Inferior parietal cortex (tissue), 1 donor: ENCODE measurements at regions not wholly inside any gene's neighbourhood (a gene's known extent, or its start where the extent isn't known, plus 50 kb on each side); places are given as distances from the start of the nearest gene placed in this dataset.
A peak's percentile ranks its signal among the peaks of the same experiment; 100 is the strongest.
"Not testable (repeated sequence)": the region's sequence is repeated elsewhere in the genome, so short reads cannot be mapped to it uniquely, and the experiment has no call there.

ENCODE experiments used
- DNase-seq: peaks from one replicate; pipeline ENCODE4 v3.0.0-alpha.2; 2016; ENCODE audit errors: extremely low spot score

DNA sequence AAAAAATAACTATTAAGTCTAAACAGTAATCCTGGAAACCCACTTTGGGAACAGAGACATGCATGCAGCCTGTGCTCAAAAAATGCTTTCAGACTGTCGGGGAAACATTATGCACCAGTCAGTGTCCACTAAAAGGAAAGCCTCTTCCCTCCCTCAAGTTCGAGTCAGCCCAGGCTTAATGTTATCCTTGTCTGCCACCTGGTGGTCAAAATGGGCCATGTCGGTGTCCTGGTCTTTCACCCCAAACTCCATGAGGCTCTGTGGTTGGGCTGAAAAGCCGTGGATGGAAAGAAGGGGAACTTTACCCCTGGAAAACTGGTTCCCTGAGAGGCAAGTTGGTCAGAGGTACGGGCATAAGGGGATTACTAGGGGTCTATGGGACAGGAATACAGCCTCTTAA is 88.4 kb upstream of the ZNF492 start:
- peak; percentile 70 for DNase-seq

DNA sequence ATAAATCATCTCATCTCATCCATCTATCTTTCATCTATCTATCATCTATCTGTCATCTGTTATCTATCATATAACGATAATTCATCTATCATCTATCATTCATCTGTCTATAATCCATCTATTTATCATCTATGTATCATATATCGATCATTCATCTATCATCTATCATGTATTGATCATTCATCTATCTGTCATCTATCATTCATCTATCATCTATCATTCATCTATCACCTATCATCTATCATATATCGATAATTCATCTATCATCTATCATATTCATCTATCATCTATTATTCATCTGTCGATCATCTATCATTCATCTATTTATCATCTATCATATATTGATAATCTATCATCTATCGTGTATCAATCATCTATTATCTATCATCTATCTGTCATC is 100.4 kb upstream of the ZNF492 start:
- DNase-seq: no peak

DNA sequence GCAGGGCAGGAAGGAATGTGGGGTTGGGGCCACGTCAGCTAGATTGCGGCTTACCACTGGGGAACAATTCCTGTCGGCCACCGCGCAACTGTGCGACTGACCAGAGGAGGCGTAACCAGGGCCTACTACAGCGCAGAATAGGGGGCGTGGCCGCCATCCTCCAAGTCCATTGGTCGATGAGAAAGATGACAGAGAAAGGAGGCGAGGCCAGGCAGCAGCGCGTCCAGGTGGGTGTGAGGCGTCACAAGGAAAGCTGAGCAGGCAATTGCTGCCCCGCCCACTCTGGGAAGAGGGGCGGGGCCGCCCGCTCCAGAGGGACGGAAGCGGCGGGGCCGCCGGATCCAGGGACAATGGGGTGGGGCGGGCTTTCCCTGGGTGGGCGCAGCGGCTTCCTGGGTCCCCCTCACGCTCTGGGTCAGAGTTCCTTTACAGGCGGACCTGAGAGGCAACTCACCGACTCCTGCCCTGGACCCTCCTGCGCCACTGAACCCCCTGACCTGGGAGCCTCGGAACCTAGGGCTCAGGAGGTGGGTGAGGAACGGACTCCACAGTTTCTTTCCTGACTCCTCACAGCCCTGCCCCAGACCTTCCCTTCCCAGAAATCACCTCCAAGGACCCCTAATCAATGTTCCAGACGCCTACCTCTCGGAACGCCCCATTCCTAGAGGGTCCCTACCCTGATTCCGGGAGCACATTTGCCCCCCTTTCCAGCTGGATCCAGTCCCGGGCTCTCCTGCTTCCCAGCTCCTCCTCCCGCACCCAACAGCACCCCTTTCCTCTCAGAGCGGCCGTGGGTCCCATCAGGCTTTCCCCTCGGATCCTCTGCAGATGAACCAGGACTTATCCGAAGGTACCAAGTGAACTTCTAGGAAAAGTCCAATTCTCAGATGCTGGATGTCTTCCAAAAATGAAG is 101.5 kb upstream of the ZNF492 start:
- peak; percentile 34 for DNase-seq

DNA sequence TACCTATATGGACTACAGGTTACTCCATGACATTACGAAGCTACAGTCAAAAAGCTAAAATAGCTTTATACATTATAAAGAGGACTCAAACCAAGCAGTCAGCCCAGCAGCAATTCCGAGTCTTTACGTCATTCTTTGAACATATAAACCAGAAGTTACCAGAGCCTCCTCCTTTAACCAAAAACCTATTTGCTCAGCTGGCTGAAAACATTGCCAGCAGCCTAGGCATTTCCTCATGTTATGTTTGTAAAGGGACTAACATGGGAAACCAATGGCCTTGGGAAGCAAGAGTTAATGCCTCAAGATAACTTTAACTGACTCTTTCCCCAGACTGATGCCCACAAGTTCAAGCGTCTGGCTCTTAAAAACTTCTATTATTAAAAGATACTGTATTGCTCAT is 104.1 kb upstream of the ZNF492 start:
- no peak for DNase-seq

DNA sequence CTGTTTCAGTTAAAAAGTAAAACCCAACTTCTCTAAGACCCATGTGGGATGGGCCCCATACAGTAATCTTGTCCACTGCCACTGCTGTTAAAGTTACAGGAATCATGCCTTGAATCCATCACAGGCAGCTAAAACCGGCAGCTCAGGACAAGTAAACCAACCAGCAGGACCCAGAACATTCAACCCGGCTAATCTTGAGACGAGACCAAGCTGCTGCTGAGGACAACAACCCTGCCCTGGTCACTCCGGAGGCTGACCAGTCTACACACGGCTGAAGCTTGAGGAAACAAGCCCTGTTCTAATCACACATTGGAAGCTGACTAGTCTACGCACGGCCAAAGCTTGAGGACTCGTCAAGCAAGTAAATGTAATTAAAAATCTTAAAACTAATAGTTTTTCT is 105.2 kb upstream of the ZNF492 start:
- no peak for DNase-seq

DNA sequence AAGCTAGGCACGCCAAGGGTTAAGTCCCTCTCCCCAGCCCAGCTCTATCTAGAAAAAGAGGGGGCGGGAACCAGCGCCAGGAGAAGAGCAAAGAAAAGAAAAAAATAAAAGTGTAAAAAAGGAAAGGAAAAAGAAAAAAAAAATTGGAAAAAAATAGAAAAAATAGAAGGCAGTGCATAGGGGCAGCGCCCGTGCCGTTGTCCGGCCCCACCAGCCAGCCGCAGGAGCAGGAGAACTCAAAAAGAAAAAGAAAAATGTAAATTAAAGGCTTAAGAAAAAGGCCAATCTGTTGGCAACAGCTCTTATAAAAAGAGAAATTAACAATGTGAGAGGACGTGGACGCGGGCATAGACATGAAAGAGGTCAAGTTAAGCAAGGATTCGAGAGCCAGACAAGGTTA is 105.4 kb upstream of the ZNF98 start:
- DNase-seq: no peak

DNA sequence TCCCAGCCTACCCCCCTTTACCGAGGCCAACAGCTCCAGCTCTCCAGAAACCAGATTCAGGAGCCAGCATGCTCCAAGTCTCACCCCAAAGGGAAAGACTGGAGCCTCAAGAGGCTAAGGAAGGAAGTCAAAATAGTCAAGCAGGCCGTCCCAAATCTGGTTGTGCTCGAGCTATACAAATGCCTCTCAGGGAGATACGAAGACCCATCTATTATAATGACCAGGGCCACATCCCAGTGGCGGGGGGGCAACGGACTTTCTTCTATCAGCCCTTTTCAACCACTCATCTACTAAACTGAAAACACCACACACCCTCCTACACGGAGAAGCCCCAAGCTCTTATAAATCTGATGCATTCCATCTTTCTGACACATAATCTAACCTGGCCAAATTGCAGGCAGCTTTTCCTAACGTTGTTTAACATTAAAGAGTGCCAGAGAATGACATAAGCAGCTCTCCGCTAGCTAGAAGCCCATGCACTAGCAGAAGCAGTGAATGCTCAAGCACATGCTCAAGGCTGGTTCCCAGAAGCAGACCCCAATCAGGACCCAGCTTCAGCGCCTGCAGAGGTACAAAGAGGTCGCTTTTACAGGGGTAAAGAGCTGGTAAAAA is 104.6 kb upstream of the ZNF98 start:
- no peak for DNase-seq

DNA sequence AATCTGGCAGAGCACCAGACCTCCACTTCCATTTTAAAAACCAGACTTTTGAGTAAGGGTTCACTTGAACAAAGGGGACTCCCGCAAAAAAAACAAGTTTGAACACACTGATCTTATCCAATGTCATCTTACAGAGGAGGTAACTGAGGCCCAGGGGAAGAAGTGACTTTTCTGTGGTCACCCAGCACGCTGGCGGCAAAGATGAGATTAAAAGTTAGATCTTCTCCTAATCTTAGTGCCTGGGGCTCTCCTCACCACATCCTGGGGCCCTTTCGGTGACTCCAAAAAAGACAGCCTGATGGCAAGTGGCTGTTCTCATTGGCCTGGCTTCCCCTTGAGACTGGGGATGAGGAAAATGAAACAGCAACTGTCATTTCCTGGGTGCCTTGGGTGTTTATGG is 101.8 kb upstream of the ZNF98 start:
- no peak for DNase-seq

DNA sequence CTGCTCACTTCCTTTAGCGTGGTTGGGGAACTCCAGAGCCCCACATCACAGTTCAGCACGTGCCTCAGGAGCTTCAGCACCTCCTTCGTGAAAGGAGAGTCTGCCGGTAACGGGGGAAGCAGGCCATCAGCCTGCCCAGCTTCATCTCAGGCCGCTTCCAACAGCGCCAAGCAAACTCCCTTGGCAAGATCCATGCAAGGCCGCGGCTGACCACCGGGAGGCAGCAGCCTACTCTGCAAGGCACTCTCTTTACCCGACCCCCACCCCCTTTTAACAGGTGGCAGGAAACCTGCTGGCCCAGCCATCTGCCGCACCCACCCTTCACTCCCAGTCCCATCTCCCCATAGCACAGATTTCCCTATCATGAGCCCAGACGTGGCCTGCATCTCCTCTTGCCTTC is 97.4 kb upstream of the ZNF98 start:
- not testable (repeated sequence) for DNase-seq

DNA sequence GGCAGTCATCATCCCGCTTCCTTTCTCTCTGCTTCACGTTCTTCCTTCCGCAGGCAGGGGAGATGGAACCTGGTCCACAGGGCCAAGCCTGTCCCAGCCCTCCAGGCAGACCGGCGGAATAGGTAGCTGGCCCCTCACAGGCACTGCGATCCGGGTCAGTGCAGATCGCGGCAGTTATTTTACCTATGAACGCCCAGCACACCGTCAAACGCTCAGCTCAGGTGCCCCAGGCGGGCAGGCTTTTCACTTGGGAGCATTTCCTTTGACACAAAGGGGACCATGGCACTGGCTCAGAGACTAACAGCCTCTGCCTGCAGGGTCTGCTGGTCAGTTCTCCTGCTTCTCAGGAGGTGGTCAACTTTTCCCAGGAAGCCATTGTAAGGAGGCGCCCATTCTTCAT is 97.0 kb upstream of the ZNF98 start:
- DNase-seq: no peak

DNA sequence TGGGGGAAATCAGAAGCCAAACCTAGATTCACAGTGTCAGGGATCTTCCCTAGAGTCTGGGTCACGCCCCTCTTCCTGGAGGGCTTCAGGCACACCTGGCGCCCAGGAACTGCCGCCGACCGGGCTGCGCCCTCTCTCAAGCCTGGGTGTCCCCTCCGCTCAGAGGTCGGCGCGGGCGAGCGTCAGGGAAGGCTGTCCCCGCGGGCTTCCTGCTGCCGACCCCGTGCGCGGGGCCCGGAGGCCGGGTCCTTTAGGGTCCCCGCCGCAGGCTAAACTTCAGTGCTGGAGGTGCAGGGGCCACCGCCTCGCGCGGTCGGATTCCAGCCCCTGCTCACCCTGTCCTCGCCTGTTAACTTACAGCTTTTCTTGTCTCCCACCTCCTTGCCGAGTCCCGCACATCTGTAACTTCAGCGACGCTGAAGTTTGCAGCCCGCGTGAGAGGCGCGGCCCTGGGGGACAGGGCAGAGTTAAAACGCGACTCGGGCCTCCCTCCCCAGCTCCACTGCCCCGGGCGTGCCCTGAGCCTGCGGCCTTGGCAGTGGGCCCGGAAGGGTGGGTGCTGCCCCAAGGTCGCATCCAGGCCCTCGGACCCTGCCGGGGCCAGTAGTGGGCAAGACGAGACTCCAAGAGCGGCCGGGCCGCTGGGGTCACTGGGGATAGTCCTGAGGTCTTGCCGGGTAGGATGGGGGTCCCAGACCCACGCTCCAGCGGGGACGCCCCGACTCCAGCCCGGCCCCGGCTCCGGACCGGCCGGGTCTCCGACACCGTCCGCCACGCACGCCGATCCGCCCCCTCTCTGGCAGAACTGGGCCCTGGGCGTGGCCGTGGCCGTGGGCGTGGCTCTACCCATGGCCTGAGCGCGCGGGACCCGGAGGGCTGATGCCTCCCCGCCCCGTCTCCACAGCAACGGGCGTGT is 95.6 kb upstream of the ZNF98 start:
- no peak for DNase-seq

DNA sequence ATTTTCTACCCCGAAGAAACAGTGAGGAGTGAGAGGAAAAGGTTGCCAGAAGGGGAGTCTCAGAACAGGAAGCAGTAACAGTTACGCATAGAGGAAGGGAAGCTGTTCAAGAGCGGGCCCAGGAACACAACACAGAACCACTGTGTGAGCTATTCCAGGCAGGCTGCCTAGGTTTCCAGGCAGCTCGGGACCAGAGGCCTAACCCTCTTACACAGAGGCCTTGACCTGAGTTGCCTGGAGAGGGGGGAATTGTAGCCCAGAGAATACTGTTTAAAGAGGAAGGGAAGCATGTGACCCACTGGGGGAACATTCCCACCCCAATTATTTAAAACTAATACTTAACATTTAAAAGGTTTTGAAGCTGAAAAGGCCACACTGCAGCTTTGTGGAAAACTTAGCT is 93.3 kb upstream of the ZNF98 start:
- no peak for DNase-seq

DNA sequence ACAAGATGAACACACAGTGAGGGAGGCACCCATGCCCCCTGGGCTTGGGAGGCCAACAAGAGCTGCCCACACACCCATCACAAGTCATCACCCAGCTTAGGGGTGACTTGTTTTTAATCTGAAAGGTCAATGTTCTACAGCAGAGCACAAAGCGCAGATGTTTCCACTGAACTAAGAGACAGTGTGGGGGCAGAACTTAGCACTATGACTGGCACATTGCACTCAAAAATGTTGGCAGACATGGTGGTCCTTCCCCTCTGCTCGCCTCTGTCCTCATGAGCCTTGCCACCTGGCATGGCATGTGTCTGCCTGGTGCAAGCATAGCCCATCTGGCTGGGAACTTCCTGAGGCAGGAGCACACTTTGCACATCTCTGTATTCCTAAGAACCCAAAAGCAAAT is 81.4 kb upstream of the ZNF98 start:
- no peak for DNase-seq

DNA sequence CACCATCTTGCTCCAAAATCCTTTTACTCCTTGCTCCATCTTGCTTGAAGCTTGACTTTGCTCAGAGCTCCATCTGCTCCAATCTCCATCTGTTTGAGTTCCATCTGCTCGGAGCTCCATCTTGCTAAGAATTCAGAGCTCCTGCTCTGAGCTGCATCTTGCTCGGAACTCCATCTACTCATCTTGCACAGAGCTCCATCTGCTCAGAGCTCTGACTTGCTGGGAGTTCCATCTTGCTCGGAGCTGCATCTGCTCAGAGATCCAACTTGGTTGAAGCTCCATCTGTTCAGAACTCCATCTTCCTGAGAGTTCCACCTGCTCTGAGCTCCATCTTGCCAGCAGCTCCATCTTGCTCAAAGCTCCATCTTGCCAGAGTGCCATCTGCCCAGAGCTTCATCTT is 80.6 kb upstream of the ZNF98 start:
- no peak for DNase-seq

DNA sequence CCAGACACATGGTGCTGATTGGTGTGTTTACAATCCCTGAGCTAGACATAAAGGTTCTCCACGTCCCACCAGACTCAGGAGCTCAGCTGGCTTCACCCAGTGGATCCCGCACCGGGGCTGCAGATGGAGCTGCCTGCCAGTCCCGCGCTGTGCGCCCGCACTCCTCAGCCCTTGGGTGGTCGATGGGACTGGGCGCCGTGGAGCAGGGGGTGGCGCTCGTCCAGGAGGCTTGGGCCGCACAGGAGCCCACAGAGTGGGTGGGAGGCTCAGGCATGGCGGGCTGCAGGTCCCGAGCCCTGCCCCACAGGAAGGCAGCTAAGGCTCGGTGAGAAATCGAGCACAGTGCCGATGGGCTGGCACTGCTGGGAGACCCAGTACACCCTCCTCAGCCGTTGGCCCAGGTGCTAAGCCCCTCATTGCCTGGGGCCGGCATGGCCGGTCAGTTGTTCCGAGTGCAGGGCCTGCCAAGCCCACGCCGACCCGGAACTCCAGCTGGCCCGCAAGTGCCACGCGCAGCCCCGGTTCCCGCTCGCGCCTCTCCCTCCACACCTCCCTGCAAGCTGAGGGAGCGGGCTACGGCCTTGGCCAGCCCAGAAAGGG is 76.8 kb upstream of the ZNF98 start:
- not testable (repeated sequence) for DNase-seq

DNA sequence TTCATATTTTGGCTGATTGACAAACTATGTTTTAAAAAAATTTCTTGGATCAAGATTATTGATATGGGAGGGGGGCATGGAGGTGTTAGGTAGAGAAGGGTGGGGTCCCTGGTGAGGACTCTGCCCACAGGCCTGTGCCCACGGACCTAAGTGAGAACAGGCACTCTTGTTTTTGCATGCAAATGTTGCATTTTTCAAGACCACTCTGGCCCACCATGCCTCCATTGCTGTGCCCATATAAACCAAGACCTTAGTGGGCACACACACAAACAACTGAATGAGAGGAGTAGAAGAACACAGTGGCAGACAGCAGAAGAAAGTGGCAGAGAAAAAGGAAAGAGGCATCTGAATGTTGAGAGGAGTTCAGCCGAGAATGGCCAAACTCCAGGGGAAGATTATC is 69.6 kb upstream of the ZNF98 start:
- no peak for DNase-seq

DNA sequence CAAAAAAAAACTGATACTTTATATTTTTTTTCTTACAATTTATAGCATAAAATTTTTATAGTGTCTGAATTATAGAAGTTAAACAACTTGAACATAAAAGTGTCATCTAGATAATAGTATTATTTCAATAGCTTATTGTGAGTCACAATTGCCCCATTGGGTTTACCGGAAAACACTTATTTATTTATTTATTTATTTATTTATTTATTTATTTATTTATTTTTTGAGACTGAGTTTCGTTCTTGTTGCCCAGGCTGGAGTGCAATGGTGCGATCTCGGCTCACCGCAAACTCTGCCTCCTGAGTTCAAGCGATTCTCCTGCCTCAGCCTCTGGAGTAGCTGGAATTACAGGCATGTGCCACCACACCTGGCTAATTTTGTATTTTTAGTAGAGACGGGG is 61.4 kb upstream of the ZNF98 start:
- not testable (repeated sequence) for DNase-seq

DNA sequence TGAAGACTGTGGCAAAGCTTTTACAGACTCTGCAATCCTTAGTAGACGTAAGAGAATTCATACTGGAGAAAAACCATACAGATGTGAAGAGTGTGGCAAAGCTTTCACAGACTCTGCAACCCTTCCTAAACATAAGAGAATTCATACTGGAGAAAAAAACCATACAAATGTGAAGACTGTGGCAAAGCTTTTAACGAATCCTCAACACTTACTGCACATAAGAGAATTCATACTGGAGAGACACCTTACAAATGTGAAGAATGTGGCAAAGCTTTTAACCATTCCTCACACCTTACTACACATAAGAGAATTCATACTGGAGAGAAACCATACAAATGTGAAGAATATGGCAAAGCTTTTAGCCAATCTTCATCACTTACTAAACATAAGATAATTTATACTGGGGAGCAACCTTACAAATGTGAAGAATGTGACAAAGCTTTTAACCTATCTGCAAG is 50.1 kb upstream of the ZNF98 start:
- no peak for DNase-seq
